ENCODE measurements at regions not wholly inside any gene's neighbourhood (a gene's known extent, or its start where the extent isn't known, plus 50 kb on each side); places are given as distances from the start of the nearest gene placed in this dataset.

GRCh38 chr1:229822026-229822425, 196.0 kb downstream of the URB2 start:
- TF ChIP-seq CTCF (conservative IDR thresholded peaks at IDR 0.05; ENCODE audit: low read depth, low read length) (no peak), EZH2 (IDR thresholded peaks at IDR 0.05; ENCODE audit: low read length, unreplicated experiment) (no peak), EZH2phosphoT487 (IDR thresholded peaks at IDR 0.05; ENCODE audit: borderline replicate concordance, low read length) (no peak)
